ENCODE measurements at regions not wholly inside any gene's neighbourhood (a gene's known extent, or its start where the extent isn't known, plus 50 kb on each side); places are given as distances from the start of the nearest gene placed in this dataset.

GRCh38 chr6:14513496-14514393 is 396.2 kb downstream of the CD83 start:
- TF ChIP-seq POLR2A (IDR thresholded peaks at IDR 0.05; ENCODE audit: low read length) (no peak), GATA1 (IDR thresholded peaks at IDR 0.05; ENCODE audit: low read depth, low read length) (no peak)

All from erythroblast (primary cell).